ENCODE measurements at regions not wholly inside any gene's neighbourhood (a gene's known extent, or its start where the extent isn't known, plus 50 kb on each side); places are given as distances from the start of the nearest gene placed in this dataset.
"Not testable (repeated sequence)": the region's sequence is repeated elsewhere in the genome, so short reads cannot be mapped to it uniquely, and the experiment has no call there.

DNA sequence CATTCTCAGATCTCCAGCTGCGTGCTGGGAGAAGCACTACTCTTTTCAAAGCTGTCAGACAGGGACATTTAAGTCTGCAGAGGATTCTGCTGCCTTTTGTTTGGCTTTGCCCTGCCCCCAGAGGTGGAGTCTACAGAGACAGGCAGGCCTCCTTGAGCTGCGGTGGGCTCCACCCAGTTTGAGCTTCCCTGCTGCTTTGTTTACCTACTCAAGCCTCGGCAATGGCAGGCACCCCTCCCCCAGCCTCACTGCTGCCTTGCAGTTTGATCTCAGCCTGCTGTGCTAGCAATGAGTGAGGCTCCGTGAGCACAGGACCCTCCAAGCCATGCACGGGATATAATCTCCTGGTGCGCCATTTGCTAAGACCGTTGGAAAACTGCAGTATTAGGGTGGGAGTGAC lies 518.8 kb upstream of the NRP1 start:
- TF ChIP-seq, protein P1, sequence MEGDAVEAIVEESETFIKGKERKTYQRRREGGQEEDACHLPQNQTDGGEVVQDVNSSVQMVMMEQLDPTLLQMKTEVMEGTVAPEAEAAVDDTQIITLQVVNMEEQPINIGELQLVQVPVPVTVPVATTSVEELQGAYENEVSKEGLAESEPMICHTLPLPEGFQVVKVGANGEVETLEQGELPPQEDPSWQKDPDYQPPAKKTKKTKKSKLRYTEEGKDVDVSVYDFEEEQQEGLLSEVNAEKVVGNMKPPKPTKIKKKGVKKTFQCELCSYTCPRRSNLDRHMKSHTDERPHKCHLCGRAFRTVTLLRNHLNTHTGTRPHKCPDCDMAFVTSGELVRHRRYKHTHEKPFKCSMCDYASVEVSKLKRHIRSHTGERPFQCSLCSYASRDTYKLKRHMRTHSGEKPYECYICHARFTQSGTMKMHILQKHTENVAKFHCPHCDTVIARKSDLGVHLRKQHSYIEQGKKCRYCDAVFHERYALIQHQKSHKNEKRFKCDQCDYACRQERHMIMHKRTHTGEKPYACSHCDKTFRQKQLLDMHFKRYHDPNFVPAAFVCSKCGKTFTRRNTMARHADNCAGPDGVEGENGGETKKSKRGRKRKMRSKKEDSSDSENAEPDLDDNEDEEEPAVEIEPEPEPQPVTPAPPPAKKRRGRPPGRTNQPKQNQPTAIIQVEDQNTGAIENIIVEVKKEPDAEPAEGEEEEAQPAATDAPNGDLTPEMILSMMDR (conservative IDR thresholded peaks at IDR 0.05; ENCODE audit: low read length): not testable (repeated sequence)
- not testable (repeated sequence) for TF ChIP-seq EZH2phosphoT487 (IDR thresholded peaks at IDR 0.05; ENCODE audit: borderline replicate concordance)
